ENCODE measurements at regions not wholly inside any gene's neighbourhood (a gene's known extent, or its start where the extent isn't known, plus 50 kb on each side); places are given as distances from the start of the nearest gene placed in this dataset.

GRCh38 chr3:17990390-17990789, 248.0 kb upstream of the TBC1D5 start:
- H3K79me2 ChIP-seq (ENCODE audit: control insufficient read depth, insufficient read depth, low read length, unreplicated experiment) = no peaks in the 10 kb centered on the region
- no peaks in the 10 kb centered on the region for H3K36me3 ChIP-seq (ENCODE audit: insufficient read depth, low read length)
- no peak overlapping the region for H2AFZ ChIP-seq (ENCODE audit: low read length, unreplicated experiment)
- no peak overlapping the region for H3K27ac ChIP-seq (ENCODE audit: low read depth, low read length)
- H3K4me3 ChIP-seq (ENCODE audit: low read depth, low read length) = no peak overlapping the region
- no peaks in the 10 kb centered on the region for H3K27me3 ChIP-seq (ENCODE audit: insufficient read depth, low read length)
- H3K4me1 ChIP-seq (ENCODE audit: control insufficient read depth, insufficient read depth, low read length, unreplicated experiment) = no peaks in the 10 kb centered on the region

DNA sequence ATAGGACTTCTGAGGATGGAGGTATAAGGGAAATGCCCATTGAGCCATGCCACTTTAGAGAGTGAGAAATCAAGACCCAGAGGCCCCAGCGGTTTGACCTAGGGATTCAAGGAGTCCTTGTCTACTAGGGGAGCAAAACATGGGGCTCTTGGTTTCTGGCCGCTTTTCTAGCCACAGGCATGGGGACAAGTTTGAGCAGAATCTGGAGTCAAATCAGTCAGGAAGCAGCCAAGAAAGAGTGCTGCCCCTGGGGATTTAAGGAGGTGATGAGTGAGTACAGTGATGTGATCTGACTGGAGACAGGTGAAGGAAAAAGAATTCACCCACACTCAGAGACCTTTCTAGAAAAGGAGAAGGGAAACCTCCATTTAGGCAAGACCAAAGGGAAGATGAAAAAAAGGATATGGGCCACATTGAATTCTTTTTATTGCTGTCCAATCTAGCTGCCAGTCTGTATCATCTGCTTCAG, 244.0 kb upstream of the TBC1D5 start:
- no peak overlapping the region for H3K4me3 ChIP-seq (ENCODE audit: low read depth, low read length)
- no peak overlapping the region for H3K27ac ChIP-seq (ENCODE audit: low read depth, low read length)

DNA sequence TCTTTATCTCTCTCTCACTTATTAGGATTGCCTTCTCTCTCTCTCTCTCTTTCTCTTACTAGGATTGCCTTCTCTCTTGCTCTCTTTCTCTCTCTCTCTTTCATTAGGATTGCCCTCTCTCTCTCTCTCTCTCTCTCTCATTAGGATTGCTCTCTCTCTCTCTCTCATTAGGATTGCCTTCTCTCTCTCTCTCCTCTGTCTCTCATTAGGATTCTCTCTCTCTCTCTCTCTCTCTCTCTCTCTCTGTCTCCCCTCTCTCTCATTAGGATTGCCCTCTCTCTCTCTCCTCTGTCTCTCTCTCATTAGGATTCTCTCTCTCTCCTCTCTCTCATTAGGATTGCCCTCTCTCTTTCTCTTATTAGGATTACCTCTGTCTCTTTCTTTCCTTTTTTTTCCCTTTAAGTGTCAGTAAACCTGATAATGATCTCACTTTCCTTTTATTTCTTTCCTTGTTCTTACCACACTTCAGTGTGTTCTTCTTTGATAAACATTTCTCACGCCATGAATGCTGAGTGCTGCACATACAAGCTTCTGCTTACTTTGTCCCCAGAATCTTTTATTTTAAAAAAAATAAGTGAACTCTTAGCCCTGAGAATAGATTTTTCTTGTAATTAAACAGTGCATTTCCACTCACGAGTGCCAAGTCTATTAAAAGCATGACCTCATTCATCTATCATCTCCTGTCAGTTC, 243.4 kb upstream of the TBC1D5 start:
- no peaks in the 10 kb centered on the region for H3K4me1 ChIP-seq (ENCODE audit: control insufficient read depth, insufficient read depth, low read length, unreplicated experiment)
- H2AFZ ChIP-seq (ENCODE audit: low read length, unreplicated experiment) = no peak overlapping the region
- H3K27me3 ChIP-seq (ENCODE audit: insufficient read depth, low read length) = peaks cover 5% of the 10 kb centered on the region
- H3K27ac ChIP-seq (ENCODE audit: low read depth, low read length) = no peak overlapping the region
- H3K4me3 ChIP-seq (ENCODE audit: low read depth, low read length) = no peak overlapping the region
- H3K36me3 ChIP-seq (ENCODE audit: insufficient read depth, low read length) = no peaks in the 10 kb centered on the region
- H3K79me2 ChIP-seq (ENCODE audit: control insufficient read depth, insufficient read depth, low read length, unreplicated experiment) = no peaks in the 10 kb centered on the region

More for the DNA sequence above, 244.0 kb upstream of the TBC1D5 start:
- no peak overlapping the region for H2AFZ ChIP-seq (ENCODE audit: low read length, unreplicated experiment)
- peaks cover 5% of the 10 kb centered on the region for H3K27me3 ChIP-seq (ENCODE audit: insufficient read depth, low read length)
- no peaks in the 10 kb centered on the region for H3K36me3 ChIP-seq (ENCODE audit: insufficient read depth, low read length)
- H3K79me2 ChIP-seq (ENCODE audit: control insufficient read depth, insufficient read depth, low read length, unreplicated experiment) = no peaks in the 10 kb centered on the region
- no peaks in the 10 kb centered on the region for H3K4me1 ChIP-seq (ENCODE audit: control insufficient read depth, insufficient read depth, low read length, unreplicated experiment)

DNA sequence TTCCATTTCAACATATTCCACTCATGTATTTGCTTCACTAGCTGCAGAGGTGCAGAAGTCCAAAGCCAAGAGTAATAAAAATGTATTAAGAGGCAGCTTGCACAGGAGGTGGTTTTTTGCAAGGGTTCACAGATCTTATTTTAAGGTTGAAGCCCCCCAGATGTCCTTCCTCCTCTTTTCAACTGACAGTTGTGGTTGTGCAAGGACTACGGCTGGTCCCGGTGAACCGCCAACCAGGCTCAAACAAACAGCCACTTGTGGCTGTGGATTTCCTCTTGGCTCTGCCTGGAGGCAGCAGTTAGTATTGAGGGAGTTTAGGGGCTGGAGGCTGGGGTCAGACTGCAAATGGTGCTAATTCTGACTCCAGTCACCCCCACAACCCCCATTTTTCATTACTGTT, 240.7 kb upstream of the TBC1D5 start:
- no peak overlapping the region for H3K4me3 ChIP-seq (ENCODE audit: low read depth, low read length)
- H3K79me2 ChIP-seq (ENCODE audit: control insufficient read depth, insufficient read depth, low read length, unreplicated experiment) = no peaks in the 10 kb centered on the region
- H3K27ac ChIP-seq (ENCODE audit: low read depth, low read length) = no peak overlapping the region
- H3K4me1 ChIP-seq (ENCODE audit: control insufficient read depth, insufficient read depth, low read length, unreplicated experiment) = no peaks in the 10 kb centered on the region
- peaks cover 11% of the 10 kb centered on the region for H3K27me3 ChIP-seq (ENCODE audit: insufficient read depth, low read length)
- H2AFZ ChIP-seq (ENCODE audit: low read length, unreplicated experiment) = no peak overlapping the region
- no peaks in the 10 kb centered on the region for H3K36me3 ChIP-seq (ENCODE audit: insufficient read depth, low read length)

DNA sequence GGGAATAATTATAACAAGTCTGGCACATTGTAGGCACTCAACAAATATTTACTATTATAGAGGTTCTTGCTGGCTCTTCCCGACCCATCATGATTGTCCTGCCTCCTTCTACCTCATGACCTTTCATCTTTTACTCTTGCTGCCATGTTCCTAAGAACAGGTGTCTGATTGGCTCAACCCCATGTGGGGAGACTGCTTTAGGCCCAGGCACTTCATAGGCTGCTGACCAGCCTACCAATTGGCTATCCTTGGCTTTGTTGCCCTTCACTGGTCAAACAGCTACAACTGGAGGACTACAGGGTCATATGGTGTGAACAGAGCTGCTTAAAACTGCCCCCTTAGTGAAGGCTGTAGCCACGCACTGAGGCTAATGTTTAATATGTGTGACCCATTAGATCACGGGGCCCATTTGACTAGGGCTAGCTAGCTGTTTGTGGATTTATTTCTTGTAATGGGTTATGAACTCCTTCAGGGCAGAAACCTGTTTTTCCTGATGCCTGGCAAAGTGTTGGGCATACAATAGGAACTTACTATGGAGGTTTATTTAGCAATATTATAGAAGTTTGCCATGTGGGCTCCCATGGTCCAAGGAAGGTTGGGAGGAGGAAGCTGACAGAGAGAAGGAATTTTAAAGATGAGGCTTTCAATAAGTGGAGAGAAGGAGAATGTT, 239.9 kb upstream of the TBC1D5 start:
- no peaks in the 10 kb centered on the region for H3K4me1 ChIP-seq (ENCODE audit: control insufficient read depth, insufficient read depth, low read length, unreplicated experiment)
- H2AFZ ChIP-seq (ENCODE audit: low read length, unreplicated experiment) = no peak overlapping the region
- H3K79me2 ChIP-seq (ENCODE audit: control insufficient read depth, insufficient read depth, low read length, unreplicated experiment) = no peaks in the 10 kb centered on the region
- H3K36me3 ChIP-seq (ENCODE audit: insufficient read depth, low read length) = no peaks in the 10 kb centered on the region
- H3K27me3 ChIP-seq (ENCODE audit: insufficient read depth, low read length) = peaks cover 11% of the 10 kb centered on the region
- H3K27ac ChIP-seq (ENCODE audit: low read depth, low read length) = no peak overlapping the region
- H3K4me3 ChIP-seq (ENCODE audit: low read depth, low read length) = no peak overlapping the region

DNA sequence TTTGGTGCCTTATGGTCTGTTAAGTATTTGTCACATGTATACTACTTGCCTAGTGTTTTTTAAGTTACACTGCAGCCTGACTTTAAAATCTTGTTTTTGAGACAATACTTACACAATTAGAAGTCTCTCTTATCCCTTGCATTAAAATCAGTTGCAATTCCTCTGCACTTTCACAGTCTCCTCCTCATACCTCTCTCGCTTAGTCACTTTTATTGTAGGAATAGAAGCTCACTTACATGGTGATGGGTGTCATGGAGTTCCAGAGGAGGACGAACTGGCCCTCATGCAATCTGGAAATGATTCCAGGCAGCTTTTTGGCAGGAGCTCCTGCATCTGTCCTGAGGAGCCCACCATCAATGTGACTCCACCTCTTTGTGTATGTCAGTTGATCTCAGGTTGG, 238.4 kb upstream of the TBC1D5 start:
- Histone ChIP-seq H3K36me3 (ENCODE audit: insufficient read depth, low read length) (no peaks in the 10 kb centered on the region), H3K27ac (ENCODE audit: low read depth, low read length) (no peak overlapping the region), H3K4me3 (ENCODE audit: low read depth, low read length) (no peak overlapping the region), H3K79me2 (ENCODE audit: control insufficient read depth, insufficient read depth, low read length, unreplicated experiment) (no peaks in the 10 kb centered on the region), H3K27me3 (ENCODE audit: insufficient read depth, low read length) (peaks cover 11% of the 10 kb centered on the region), H2AFZ (ENCODE audit: low read length, unreplicated experiment) (no peak overlapping the region), H3K4me1 (ENCODE audit: control insufficient read depth, insufficient read depth, low read length, unreplicated experiment) (no peaks in the 10 kb centered on the region)

DNA sequence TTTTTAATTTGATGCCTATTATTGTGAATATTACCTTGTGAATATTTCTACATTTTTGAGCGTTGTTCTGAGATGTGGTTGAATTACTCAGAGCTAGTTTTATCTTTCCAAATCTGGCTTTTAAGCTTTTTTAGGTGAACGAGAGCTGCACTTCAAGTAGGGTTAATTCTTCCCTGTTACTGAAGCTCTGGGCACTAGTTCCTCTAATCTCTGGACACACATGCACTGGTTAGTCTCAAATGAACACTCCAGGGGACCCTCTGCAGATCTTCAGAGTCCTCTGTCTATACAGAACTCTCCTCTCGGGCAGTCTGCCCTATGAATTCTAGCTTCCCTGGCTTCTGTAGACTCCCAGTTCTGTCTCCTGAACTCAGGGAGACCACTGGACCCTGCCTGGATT, 237.5 kb upstream of the TBC1D5 start:
- Histone ChIP-seq H3K27ac (ENCODE audit: low read depth, low read length) (no peak overlapping the region), H3K27me3 (ENCODE audit: insufficient read depth, low read length) (peaks cover 11% of the 10 kb centered on the region), H2AFZ (ENCODE audit: low read length, unreplicated experiment) (no peak overlapping the region), H3K79me2 (ENCODE audit: control insufficient read depth, insufficient read depth, low read length, unreplicated experiment) (no peaks in the 10 kb centered on the region), H3K36me3 (ENCODE audit: insufficient read depth, low read length) (no peaks in the 10 kb centered on the region), H3K4me1 (ENCODE audit: control insufficient read depth, insufficient read depth, low read length, unreplicated experiment) (no peaks in the 10 kb centered on the region), H3K4me3 (ENCODE audit: low read depth, low read length) (no peak overlapping the region)

DNA sequence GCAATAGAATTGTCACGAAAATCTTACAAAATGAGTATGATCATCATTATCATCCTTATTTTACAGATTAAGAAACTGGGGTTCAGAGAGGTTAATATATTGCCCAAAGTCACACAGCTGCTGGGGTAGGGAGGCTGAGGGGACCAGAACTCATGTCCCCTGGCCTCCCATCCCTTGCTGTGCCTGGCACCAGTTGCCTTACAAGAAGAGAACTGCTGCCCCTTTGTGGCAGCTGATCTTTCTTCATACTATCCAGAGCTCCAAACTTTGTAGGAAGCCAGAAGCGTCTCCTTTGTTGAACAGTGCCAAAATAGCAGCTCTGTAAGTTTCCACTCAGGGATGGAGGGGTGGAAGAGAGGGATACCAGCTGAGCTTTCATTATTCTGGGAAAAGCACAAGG, 236.8 kb upstream of the TBC1D5 start:
- Histone ChIP-seq H2AFZ (ENCODE audit: low read length, unreplicated experiment) (no peak overlapping the region), H3K79me2 (ENCODE audit: control insufficient read depth, insufficient read depth, low read length, unreplicated experiment) (no peaks in the 10 kb centered on the region), H3K27ac (ENCODE audit: low read depth, low read length) (no peak overlapping the region), H3K27me3 (ENCODE audit: insufficient read depth, low read length) (peaks cover 11% of the 10 kb centered on the region; the same call in 1 of the 2 replicates), H3K4me3 (ENCODE audit: low read depth, low read length) (no peak overlapping the region), H3K4me1 (ENCODE audit: control insufficient read depth, insufficient read depth, low read length, unreplicated experiment) (no peaks in the 10 kb centered on the region), H3K36me3 (ENCODE audit: insufficient read depth, low read length) (no peaks in the 10 kb centered on the region)

DNA sequence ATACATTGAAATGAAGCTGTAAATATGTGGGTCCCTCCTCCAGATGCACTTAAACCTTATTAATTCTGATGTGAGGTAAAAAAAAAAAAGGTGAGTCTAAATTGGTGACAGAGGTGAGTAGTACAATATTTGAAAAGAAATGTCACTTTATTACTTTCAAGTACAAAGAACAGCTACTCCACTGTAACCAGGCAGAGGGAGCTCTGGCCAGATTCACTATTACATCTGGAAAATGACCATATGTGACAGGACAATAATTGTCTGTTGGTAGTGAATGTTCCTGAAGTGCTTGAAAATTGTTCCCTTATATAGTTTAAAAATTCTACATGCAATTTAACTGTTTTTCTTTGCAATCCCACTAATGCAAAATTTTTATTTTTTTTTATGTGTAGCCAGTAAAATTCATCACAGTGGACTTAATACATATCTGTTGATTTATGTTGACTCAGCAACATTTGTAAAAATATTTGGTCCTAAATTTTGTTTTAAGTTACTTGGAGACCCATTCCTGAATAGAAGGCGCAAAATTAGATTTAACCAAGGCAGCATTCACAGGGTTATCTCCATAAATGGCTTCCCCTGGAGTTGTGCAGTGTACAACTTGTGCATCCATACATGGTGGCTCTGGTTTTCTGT, 231.9 kb upstream of the TBC1D5 start:
- Histone ChIP-seq H3K4me1 (ENCODE audit: control insufficient read depth, insufficient read depth, low read length, unreplicated experiment) (no peaks in the 10 kb centered on the region), H3K27ac (ENCODE audit: low read depth, low read length) (no peak overlapping the region), H3K79me2 (ENCODE audit: control insufficient read depth, insufficient read depth, low read length, unreplicated experiment) (no peaks in the 10 kb centered on the region), H2AFZ (ENCODE audit: low read length, unreplicated experiment) (no peak overlapping the region), H3K36me3 (ENCODE audit: insufficient read depth, low read length) (no peaks in the 10 kb centered on the region), H3K4me3 (ENCODE audit: low read depth, low read length) (no peak overlapping the region), H3K27me3 (ENCODE audit: insufficient read depth, low read length) (no peaks in the 10 kb centered on the region)

GRCh38 chr3:17972959-17973906, 230.8 kb upstream of the TBC1D5 start:
- Histone ChIP-seq H3K79me2 (ENCODE audit: control insufficient read depth, insufficient read depth, low read length, unreplicated experiment) (no peaks in the 10 kb centered on the region), H3K4me3 (ENCODE audit: low read depth, low read length) (no peak overlapping the region), H2AFZ (ENCODE audit: low read length, unreplicated experiment) (peak overlapping the region; percentile 11), H3K36me3 (ENCODE audit: insufficient read depth, low read length) (no peaks in the 10 kb centered on the region), H3K27ac (ENCODE audit: low read depth, low read length) (no peak overlapping the region), H3K4me1 (ENCODE audit: control insufficient read depth, insufficient read depth, low read length, unreplicated experiment) (no peaks in the 10 kb centered on the region), H3K27me3 (ENCODE audit: insufficient read depth, low read length) (no peaks in the 10 kb centered on the region)

Measured in ACC112 (cell line).